Naive thymus-derived CD4-positive, alpha-beta T cell (primary cell): ENCODE measurements at regions not wholly inside any gene's neighbourhood (a gene's known extent, or its start where the extent isn't known, plus 50 kb on each side); places are given as distances from the start of the nearest gene placed in this dataset.

Experiments used
- ATAC-seq: fragments of 150-1000 bp; cut with Tn5 transposase; 2 replicates; pipeline ENCODE4 v1.10.0; 2021; ENCODE audit warnings: mild to moderate bottlenecking, moderate library complexity
- CTCF ChIA-PET: fragments of 350-600 bp; sonication (Branson Sonifier 250); formaldehyde crosslinking; loops from one replicate; lab custom pipeline; 2021; ENCODE audit warnings: antibody characterized with exemption; lab: Charles Lee
- POLR2A ChIA-PET: fragments of 350-600 bp; sonication (Branson Sonifier 250); formaldehyde crosslinking; loops from one replicate; lab custom pipeline; 2021; ENCODE audit warnings: antibody characterized with exemption, inconsistent platforms; lab: Charles Lee
- DNase-seq, 9 donors: peaks; one replicate each; pipeline versions ENCODE4 v3.0.0 to v3.0.0-alpha.2; 2020 to 2022; ENCODE audit warnings: mixed read lengths in 1 of 9
- H3K27ac ChIP-seq: one replicate; pipeline ENCODE4 v1.7.0; 2013; ENCODE audit warnings: mild to moderate bottlenecking, low read depth, low read length, moderate library complexity
- H3K27me3 ChIP-seq, 2 donors: one replicate each; pipeline ENCODE4 v1.7.0; 2013; ENCODE audit warnings: low read length in 2 of 2, mild to moderate bottlenecking in 2 of 2, moderate library complexity in 2 of 2; ENCODE audit not compliant: control insufficient read depth in 2 of 2, insufficient read depth in 2 of 2
- H3K36me3 ChIP-seq, 3 experiments: 1 replicate in 2 of 3; 2 replicates in 1 of 3; pipeline ENCODE4 v1.7.0; 2013; ENCODE audit warnings: low read length in 3 of 3, mild to moderate bottlenecking in 3 of 3, moderate library complexity in 1 of 3; ENCODE audit not compliant: insufficient read depth in 3 of 3, control insufficient read depth in 2 of 3
- H3K4me1 ChIP-seq, 2 donors: one replicate each; pipeline ENCODE4 v1.7.0; 2013; ENCODE audit warnings: low read length in 2 of 2, mild to moderate bottlenecking in 2 of 2, moderate library complexity in 1 of 2; ENCODE audit not compliant: control insufficient read depth in 2 of 2, insufficient read depth in 2 of 2
- H3K4me3 ChIP-seq: 2 replicates; pipeline ENCODE4 v1.7.0; 2013; ENCODE audit warnings: mild to moderate bottlenecking, low read length
- H3K9me3 ChIP-seq, 3 experiments: 1 replicate in 2 of 3; 2 replicates in 1 of 3; pipeline ENCODE4 v1.7.0; 2013; ENCODE audit warnings: low read length in 3 of 3; ENCODE audit not compliant: control insufficient read depth in 2 of 3
- H3K27ac Mint-ChIP-seq, 9 donors: one replicate each; pipeline ENCODE4 v1.8.0; 2020 to 2022; ENCODE audit warnings: mixed read lengths in 9 of 9, mild to moderate bottlenecking in 8 of 9, moderate library complexity in 5 of 9, inconsistent platforms in 2 of 9
- H3K27me3 Mint-ChIP-seq, 5 donors: one replicate each; pipeline ENCODE4 v1.8.0; 2021 to 2022; ENCODE audit warnings: mixed read lengths in 5 of 5, mild to moderate bottlenecking in 1 of 5
- H3K36me3 Mint-ChIP-seq, 5 donors: one replicate each; pipeline ENCODE4 v1.8.0; 2020 to 2022; ENCODE audit warnings: mixed read lengths in 5 of 5, mild to moderate bottlenecking in 3 of 5, inconsistent platforms in 1 of 5
- H3K4me1 Mint-ChIP-seq, 7 donors: one replicate each; pipeline ENCODE4 v1.8.0; 2020 to 2022; ENCODE audit warnings: mixed read lengths in 7 of 7, mild to moderate bottlenecking in 3 of 7, inconsistent platforms in 1 of 7
- H3K4me3 Mint-ChIP-seq, 10 donors: one replicate each; pipeline ENCODE4 v1.8.0; 2020 to 2022; ENCODE audit warnings: mild to moderate bottlenecking in 10 of 10, mixed read lengths in 10 of 10, moderate library complexity in 6 of 10, inconsistent platforms in 2 of 10
- H3K9me3 Mint-ChIP-seq, 11 donors: one replicate each; pipeline ENCODE4 v1.8.0; 2020 to 2022; ENCODE audit warnings: mixed read lengths in 11 of 11, mild to moderate bottlenecking in 4 of 11, inconsistent platforms in 1 of 11, moderate library complexity in 1 of 11
- intact Hi-C, 2 donors: fragments of 100-400 bp; cut with micrococcal nuclease; formaldehyde crosslinking; loops; one replicate each; pipeline ENCODE4 v1.15.1; 2023

DNA sequence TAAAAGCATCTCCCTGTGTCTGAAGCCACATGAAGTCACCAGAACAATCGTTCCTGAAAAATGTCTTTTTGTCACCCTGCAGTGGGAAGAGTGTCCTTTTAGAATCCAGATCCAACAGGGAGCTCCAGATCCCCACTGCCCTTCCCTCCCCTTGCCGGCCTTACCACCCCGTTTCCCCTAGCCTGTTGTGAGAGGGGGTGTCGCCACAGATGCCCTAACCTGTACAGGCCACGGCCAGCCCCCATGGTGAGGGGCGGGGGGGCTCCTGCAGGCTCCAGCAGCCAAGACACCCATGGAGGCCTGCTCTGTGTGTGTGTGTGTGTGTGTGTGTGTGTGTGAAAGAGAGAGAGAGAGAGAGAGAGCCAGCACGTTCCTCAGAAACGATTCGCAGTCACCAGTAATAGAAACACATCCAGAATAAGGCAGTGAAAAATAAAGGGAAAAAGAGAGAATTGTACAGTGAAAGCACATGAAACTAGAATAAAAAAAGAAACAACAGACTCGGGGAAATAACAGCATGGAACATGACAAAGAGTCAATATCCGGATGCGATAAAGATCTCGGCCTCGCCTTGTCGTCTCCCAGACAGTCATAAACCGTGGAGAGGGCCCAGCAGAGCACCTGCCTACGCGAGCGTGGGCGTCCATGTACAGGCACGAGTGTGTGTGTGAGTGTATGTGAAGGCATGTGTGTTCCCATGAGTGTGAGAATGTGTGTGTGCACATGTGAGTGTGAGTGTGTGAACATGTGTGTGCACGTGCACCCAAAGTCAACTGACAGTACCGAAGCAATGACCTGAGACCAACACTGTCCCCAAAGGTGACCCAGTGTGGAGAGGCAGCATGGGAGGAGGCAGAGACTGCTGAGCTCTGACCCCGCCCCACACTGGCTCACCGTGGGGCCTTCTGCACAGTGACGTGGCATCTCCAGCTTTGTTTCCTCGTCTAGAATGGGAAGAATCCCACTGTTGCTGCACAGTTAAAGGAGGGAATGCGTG is 303.8 kb downstream of the NPHP4 start:
- no peak overlapping the region for H3K4me3 ChIP-seq
- Mint-ChIP-seq H3K4me1 (peaks cover 0 to 3% (median 0%) of the 10 kb centered on the region in 7 donors), H3K27ac (peak overlapping the region in 1 of 9 donors; percentile 44), H3K4me3 (no peak overlapping the region), H3K36me3 (no peaks in the 10 kb centered on the region), H3K9me3 (peaks cover 0 to 3% (median 0%) of the 10 kb centered on the region in 11 donors), H3K27me3 (peaks cover 0 to 29% (median 16%) of the 10 kb centered on the region in 5 donors)
- H3K4me1 ChIP-seq, result peaks cover 0 to 6% of the 10 kb centered on the region in 2 donors
- intact Hi-C loops, result no loop called here
- no peak for ATAC-seq
- CTCF ChIA-PET, result no interaction called here
- DNase-seq, result no peak
- POLR2A ChIA-PET, result interaction anchor here (0.6 kb wide), 1 partner anchor 222 kb away, joined by 4 read pairs; no protein-coding TSS in a partner anchor
- H3K27me3 ChIP-seq, result no peaks in the 10 kb centered on the region
- no peaks in the 10 kb centered on the region for H3K9me3 ChIP-seq
- H3K27ac ChIP-seq, result no peak overlapping the region
- H3K36me3 ChIP-seq, result no peaks in the 10 kb centered on the region

DNA sequence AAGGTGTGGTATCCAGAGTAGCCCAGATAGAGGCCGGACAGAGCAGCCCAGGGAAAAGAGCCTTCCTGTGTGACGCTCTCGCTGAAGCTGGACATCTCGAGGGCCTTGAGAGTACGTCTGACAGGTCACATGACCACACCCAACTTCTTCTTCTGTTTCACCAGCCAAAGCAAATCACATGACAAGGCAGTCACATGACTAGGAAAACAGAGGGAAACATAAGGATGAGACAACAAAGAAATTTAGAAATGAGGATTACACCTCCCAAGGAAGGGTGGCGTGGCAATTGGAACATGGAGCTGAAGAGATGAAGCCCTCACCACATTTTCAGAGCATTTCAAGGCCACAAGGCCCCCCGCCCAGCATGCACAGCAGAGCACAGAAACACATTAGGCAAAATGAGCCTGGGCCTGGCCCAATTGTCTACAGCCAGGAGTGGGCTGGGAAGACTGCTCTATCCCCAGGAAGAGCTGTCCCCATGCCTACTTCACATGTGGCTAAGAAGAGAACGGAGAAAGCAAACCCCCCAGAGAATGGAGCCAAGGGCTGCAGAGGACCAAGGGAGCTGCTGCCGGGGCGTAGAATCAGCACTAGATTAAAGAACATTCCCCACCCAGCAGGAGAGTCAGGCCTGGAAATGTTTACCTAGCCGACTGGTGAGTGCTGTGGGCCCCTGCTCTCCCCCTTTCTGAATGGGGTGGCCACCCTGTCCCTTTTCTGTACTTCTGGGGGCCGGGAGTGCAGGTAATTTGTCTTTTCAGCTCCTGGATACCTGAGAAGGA is 305.1 kb downstream of the NPHP4 start:
- H3K27ac ChIP-seq, result no peak overlapping the region
- intact Hi-C loops, result no loop called here
- H3K9me3 Mint-ChIP-seq, result peaks cover 0 to 3% (median 0%) of the 10 kb centered on the region in 11 donors
- no peak overlapping the region for H3K27ac Mint-ChIP-seq
- peaks cover 0 to 9% of the 10 kb centered on the region in 2 donors for H3K4me1 ChIP-seq
- no peaks in the 10 kb centered on the region for H3K36me3 ChIP-seq
- peaks cover 0 to 5% (median 0%) of the 10 kb centered on the region in 7 donors for H3K4me1 Mint-ChIP-seq
- ChIA-PET CTCF (interaction anchor here (0.5 kb wide), 1 partner anchor 344 kb away, joined by 3 read pairs; no protein-coding TSS in a partner anchor), POLR2A (interaction anchor here (0.6 kb wide), 1 partner anchor 224 kb away, joined by 4 read pairs; no protein-coding TSS in a partner anchor)
- no peaks in the 10 kb centered on the region for H3K36me3 Mint-ChIP-seq
- H3K9me3 ChIP-seq, result no peaks in the 10 kb centered on the region
- H3K27me3 Mint-ChIP-seq, result peaks cover 0 to 24% (median 13%) of the 10 kb centered on the region in 5 donors
- H3K27me3 ChIP-seq, result no peaks in the 10 kb centered on the region
- no peak for ATAC-seq
- DNase-seq, result no peak
- H3K4me3 ChIP-seq, result no peak overlapping the region
- no peak overlapping the region for H3K4me3 Mint-ChIP-seq

DNA sequence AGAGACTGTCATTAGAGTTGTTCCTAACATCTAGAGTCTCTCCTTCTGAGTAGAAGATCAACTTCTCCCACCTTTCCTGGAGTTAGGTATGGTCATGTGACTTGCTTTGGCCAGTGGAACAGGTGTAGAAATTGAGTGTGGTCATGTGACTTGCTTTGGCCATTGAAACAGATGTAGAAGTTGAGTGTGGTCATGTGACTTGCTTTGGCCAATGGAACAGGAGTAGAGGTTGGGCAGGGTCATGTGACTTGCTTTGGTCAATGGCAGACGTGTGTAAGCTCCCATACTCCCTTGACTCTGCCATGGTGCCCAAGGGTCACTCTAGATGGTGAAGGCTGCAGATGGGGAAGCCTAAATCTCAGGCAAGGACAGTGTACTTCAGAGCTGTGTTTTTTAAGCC is 306.0 kb downstream of the NPHP4 start:
- Mint-ChIP-seq H3K4me1 (peaks cover 0 to 5% (median 0%) of the 10 kb centered on the region in 7 donors), H3K4me3 (no peak overlapping the region), H3K27ac (peak overlapping the region in 1 of 9 donors; percentile 47), H3K9me3 (peaks cover 0 to 3% (median 0%) of the 10 kb centered on the region in 11 donors), H3K36me3 (no peaks in the 10 kb centered on the region), H3K27me3 (peaks cover 0 to 22% (median 10%) of the 10 kb centered on the region in 5 donors)
- ChIA-PET CTCF (interaction anchor here (0.5 kb wide), 1 partner anchor 345 kb away, joined by 3 read pairs; no protein-coding TSS in a partner anchor), POLR2A (no interaction called here)
- no peak overlapping the region for H3K27ac ChIP-seq
- DNase-seq (no peak), ATAC-seq (no peak)
- H3K36me3 ChIP-seq, result no peaks in the 10 kb centered on the region
- H3K27me3 ChIP-seq, result no peaks in the 10 kb centered on the region
- no peak overlapping the region for H3K4me3 ChIP-seq
- H3K9me3 ChIP-seq, result no peaks in the 10 kb centered on the region
- H3K4me1 ChIP-seq, result peaks cover 0 to 9% of the 10 kb centered on the region in 2 donors
- intact Hi-C loops, result no loop called here

DNA sequence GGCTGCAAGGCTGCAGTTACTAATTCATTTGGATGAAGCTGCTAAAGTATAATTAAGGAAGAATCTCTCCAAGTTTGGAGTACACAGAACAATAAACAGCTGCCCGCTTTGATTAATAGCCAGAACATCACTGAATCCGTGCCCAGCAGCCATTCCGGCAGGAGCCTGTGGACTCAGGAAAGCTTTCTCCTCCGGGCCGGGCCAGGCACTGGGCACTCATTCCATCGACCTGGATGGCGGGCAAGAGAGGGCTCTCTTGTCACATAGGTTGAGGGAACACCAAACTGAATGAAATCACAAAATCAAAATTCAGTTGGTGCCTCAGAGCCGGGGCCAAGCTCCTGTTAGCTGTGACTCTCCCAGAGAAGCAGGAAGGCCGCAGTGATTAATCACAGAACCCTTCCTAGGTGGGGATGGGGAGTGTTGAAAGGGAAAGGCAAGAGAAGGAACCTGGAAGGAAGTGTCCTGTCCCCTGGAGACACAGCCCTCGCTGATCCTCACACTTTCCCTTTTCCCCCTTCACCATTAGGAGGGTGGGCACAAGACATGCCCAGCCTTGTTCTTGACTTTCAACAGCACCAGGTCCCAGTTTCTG is 306.7 kb downstream of the NPHP4 start:
- Histone ChIP-seq H3K36me3 (no peaks in the 10 kb centered on the region), H3K4me1 (peaks cover 0 to 9% of the 10 kb centered on the region in 2 donors), H3K27me3 (no peaks in the 10 kb centered on the region), H3K27ac (no peak overlapping the region), H3K9me3 (no peaks in the 10 kb centered on the region), H3K4me3 (no peak overlapping the region)
- intact Hi-C loops, result no loop called here
- ATAC-seq, result no peak
- Mint-ChIP-seq H3K27me3 (peaks cover 0 to 18% (median 6%) of the 10 kb centered on the region in 5 donors), H3K36me3 (no peaks in the 10 kb centered on the region), H3K27ac (no peak overlapping the region), H3K4me1 (peaks cover 0 to 5% (median 0%) of the 10 kb centered on the region in 7 donors), H3K4me3 (no peak overlapping the region), H3K9me3 (peaks cover 0 to 3% (median 0%) of the 10 kb centered on the region in 11 donors)
- DNase-seq, result no peak
- ChIA-PET POLR2A (no interaction called here), CTCF (no interaction called here)

DNA sequence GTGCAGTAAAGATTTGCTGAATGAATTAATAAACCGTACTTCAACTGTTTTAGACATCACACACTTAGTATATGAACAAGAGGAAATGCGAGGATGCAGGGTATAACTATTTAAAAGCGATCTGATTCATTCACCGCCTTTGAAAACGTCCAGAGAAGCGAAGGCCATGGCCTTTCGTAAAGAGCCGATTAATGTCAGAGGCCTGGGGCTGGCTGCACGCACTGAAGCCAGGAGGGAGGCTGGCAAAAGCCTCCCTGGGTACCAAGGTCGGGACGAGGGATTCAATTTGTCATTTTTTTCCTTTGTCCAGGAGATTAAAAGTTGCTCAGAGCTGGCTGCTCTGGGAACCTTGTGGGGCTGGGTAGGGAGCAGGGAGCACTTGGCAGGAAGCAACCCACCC is 307.4 kb downstream of the NPHP4 start:
- no peak overlapping the region for H3K27ac ChIP-seq
- H3K36me3 Mint-ChIP-seq, result no peaks in the 10 kb centered on the region
- H3K27ac Mint-ChIP-seq, result no peak overlapping the region
- peaks cover 0 to 9% of the 10 kb centered on the region in 2 donors for H3K4me1 ChIP-seq
- no peaks in the 10 kb centered on the region for H3K36me3 ChIP-seq
- H3K9me3 Mint-ChIP-seq, result peaks cover 0 to 3% (median 0%) of the 10 kb centered on the region in 11 donors
- H3K4me3 ChIP-seq, result no peak overlapping the region
- ChIA-PET CTCF (no interaction called here), POLR2A (no interaction called here)
- H3K27me3 Mint-ChIP-seq, result peaks cover 0 to 22% (median 5%) of the 10 kb centered on the region in 5 donors
- no peak for ATAC-seq
- H3K4me3 Mint-ChIP-seq, result no peak overlapping the region
- H3K9me3 ChIP-seq, result no peaks in the 10 kb centered on the region
- H3K27me3 ChIP-seq, result no peaks in the 10 kb centered on the region
- H3K4me1 Mint-ChIP-seq, result peaks cover 0 to 5% (median 0%) of the 10 kb centered on the region in 7 donors
- no peak for DNase-seq
- intact Hi-C loops, result no loop called here

DNA sequence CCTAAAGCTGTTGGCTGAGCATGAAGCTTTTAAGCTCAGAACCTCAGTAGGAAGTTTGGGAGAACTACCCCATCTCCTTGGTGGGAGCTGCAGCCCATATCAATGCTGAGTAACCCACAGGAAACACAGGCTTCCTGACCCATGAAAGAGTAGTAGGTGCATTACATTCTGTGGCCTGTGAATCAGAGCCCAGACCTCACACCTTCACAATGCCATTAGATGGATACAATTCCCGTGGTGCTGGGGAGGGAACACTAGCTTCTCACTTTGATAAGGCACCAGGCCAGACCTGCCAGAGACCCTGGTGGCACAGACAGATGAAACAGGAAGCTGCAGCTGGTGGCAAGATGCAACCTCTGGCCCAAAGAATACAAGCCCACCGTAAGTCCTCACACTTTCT is 308.8 kb downstream of the NPHP4 start:
- Mint-ChIP-seq H3K4me1 (peaks cover 0 to 5% (median 0%) of the 10 kb centered on the region in 7 donors), H3K27ac (no peak overlapping the region), H3K36me3 (no peaks in the 10 kb centered on the region), H3K4me3 (no peak overlapping the region), H3K27me3 (peaks cover 0 to 35% (median 11%) of the 10 kb centered on the region in 5 donors), H3K9me3 (peaks cover 0 to 7% (median 0%) of the 10 kb centered on the region in 11 donors)
- H3K27me3 ChIP-seq, result no peaks in the 10 kb centered on the region
- no peak for DNase-seq
- no peak overlapping the region for H3K4me3 ChIP-seq
- no peak overlapping the region for H3K27ac ChIP-seq
- peaks cover 0 to 9% of the 10 kb centered on the region in 2 donors for H3K4me1 ChIP-seq
- ATAC-seq, result no peak
- POLR2A ChIA-PET, result no interaction called here
- no peaks in the 10 kb centered on the region for H3K9me3 ChIP-seq
- intact Hi-C loops, result no loop called here
- CTCF ChIA-PET, result no interaction called here
- no peaks in the 10 kb centered on the region for H3K36me3 ChIP-seq
